Progenitor cell of endocrine pancreas (in vitro differentiated cells): ENCODE measurements at regions not wholly inside any gene's neighbourhood (a gene's known extent, or its start where the extent isn't known, plus 50 kb on each side); places are given as distances from the start of the nearest gene placed in this dataset.

Experiments used
- DNase-seq: peaks from one replicate; pipeline ENCODE4 v3.0.0; 2021; ENCODE audit warnings: low spot score; ENCODE audit not compliant: unreplicated experiment
- H3K27ac Mint-ChIP-seq: 2 replicates; pipeline ENCODE4 v1.8.0; 2021; ENCODE audit warnings: mild to moderate bottlenecking, moderate library complexity, mixed read lengths
- H3K27me3 Mint-ChIP-seq: 2 replicates; pipeline ENCODE4 v1.8.0; 2021; ENCODE audit warnings: mixed read lengths
- H3K36me3 Mint-ChIP-seq: 2 replicates; pipeline ENCODE4 v1.8.0; 2022; ENCODE audit warnings: mixed read lengths; ENCODE audit not compliant: insufficient read depth
- H3K4me1 Mint-ChIP-seq: 2 replicates; pipeline ENCODE4 v1.8.0; 2021; ENCODE audit warnings: low read depth, mixed read lengths
- H3K4me3 Mint-ChIP-seq: 2 replicates; pipeline ENCODE4 v1.8.0; 2021; ENCODE audit warnings: low read depth, mild to moderate bottlenecking, moderate library complexity, mixed read lengths
- H3K9me3 Mint-ChIP-seq: 2 replicates; pipeline ENCODE4 v1.8.0; 2021; ENCODE audit warnings: low read depth, mixed read lengths
- CTCF ChIP-seq: fragments of 200-600 bp; sonication (generic); IDR thresholded peaks from one replicate; pipeline ENCODE4 v1.5.0; 2021; ENCODE audit warnings: antibody characterized with exemption, mild to moderate bottlenecking; ENCODE audit not compliant: unreplicated experiment

DNA sequence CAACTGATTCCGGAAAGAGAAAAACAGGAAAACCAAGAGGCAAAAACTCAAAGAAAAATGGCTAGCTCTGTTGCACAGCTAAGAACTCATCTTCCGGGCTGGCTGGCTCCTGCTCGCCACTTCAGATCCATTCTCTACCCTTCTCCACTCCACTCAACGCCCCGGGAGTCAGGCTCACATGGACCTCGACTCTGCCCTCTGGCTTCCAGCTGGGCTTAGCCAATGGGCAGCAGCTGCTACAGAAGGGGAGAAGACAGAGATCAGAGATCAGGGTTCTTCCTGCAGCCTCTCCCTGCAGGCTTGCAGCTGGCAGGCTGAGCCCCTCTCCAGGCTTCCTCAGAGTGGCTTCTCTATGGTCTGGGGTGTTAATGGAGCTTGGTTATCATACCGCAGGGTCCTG lies 187.5 kb downstream of the MED10 start:
- peaks cover 5% of the 10 kb centered on the region for H3K27me3 Mint-ChIP-seq
- no peak overlapping the region for H3K27ac Mint-ChIP-seq
- peaks cover 24% of the 10 kb centered on the region for H3K4me1 Mint-ChIP-seq
- no peak overlapping the region for H3K4me3 Mint-ChIP-seq
- no peak for DNase-seq
- H3K9me3 Mint-ChIP-seq, result no peaks in the 10 kb centered on the region
- no peak for TF ChIP-seq CTCF
- H3K36me3 Mint-ChIP-seq, result no peaks in the 10 kb centered on the region

DNA sequence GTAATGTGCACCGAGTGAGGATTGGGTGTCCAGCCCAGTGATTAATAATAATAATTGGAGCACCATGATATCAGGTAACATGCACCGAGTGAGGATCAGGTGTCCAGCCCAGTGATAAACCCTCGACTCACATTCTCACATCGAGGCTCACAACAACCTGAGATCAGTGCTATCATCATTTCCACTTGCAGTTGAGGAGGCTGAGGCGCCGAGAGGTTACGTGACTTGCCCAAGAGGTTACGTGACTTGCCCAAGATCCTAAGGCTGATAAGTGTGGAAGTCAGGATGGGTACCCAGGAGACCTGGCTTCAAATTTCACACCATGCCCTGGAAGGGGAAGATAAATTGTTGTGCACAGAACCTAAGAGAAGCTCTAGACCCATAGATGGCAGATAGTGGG lies 189.4 kb downstream of the MED10 start:
- no peak overlapping the region for H3K27ac Mint-ChIP-seq
- no peaks in the 10 kb centered on the region for H3K36me3 Mint-ChIP-seq
- no peaks in the 10 kb centered on the region for H3K9me3 Mint-ChIP-seq
- peaks cover 13% of the 10 kb centered on the region for H3K4me1 Mint-ChIP-seq
- no peak for TF ChIP-seq CTCF
- DNase-seq, result no peak
- H3K27me3 Mint-ChIP-seq, result peaks cover 7% of the 10 kb centered on the region
- no peak overlapping the region for H3K4me3 Mint-ChIP-seq

DNA sequence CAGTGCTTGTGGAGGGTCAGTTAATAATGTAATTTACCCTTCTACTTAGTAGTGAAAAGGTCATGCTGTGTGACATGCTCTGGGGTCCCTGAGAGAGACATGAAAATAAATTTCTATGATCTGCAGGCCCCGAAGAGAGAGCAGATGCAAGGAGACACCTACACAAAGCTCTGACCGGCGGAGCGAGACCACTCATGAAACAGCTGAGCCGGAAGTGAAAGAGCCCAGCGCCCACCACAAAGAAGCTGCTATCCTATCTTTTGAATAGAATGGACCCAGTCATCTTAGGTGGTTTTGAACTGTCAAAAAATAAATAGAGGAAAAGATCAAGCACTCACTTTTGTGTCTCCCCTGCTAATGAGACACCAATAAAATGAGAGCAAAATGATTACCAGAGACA lies 190.0 kb downstream of the MED10 start:
- no peaks in the 10 kb centered on the region for H3K36me3 Mint-ChIP-seq
- no peak overlapping the region for H3K4me3 Mint-ChIP-seq
- no peaks in the 10 kb centered on the region for H3K9me3 Mint-ChIP-seq
- H3K27me3 Mint-ChIP-seq, result peaks cover 7% of the 10 kb centered on the region
- no peak overlapping the region for H3K27ac Mint-ChIP-seq
- peaks cover 9% of the 10 kb centered on the region for H3K4me1 Mint-ChIP-seq
- TF ChIP-seq CTCF, result no peak
- DNase-seq, result no peak

GRCh38 chr5:6187501-6187900 lies 190.8 kb downstream of the MED10 start:
- H3K4me1 Mint-ChIP-seq, result peaks cover 4% of the 10 kb centered on the region
- no peak overlapping the region for H3K4me3 Mint-ChIP-seq
- no peak for TF ChIP-seq CTCF
- no peak for DNase-seq
- peaks cover 7% of the 10 kb centered on the region for H3K27me3 Mint-ChIP-seq
- no peaks in the 10 kb centered on the region for H3K36me3 Mint-ChIP-seq
- no peak overlapping the region for H3K27ac Mint-ChIP-seq
- no peaks in the 10 kb centered on the region for H3K9me3 Mint-ChIP-seq

DNA sequence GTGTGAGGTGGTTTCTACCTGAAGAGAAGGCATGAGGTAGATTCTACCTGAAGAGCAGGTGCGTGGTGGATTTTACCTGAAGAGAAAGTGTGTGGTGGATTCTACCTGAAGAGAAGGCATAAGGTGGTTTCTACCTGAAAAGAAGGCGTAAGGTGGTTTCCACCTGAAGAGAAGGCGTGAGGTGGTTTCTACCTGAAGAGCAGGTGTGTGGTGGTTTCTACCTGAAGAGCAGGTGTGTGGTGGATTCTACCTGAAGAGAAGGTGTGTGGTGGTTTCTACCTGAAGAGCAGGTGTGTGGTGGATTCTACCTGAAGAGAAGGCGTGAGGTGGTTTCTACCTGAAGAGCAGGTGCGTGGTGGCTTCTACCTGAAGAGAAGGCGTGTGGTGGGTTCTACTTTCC lies 192.8 kb downstream of the MED10 start:
- Mint-ChIP-seq H3K27ac (no peak overlapping the region), H3K4me1 (no peaks in the 10 kb centered on the region), H3K27me3 (peaks cover 17% of the 10 kb centered on the region), H3K9me3 (no peaks in the 10 kb centered on the region), H3K4me3 (no peak overlapping the region), H3K36me3 (no peaks in the 10 kb centered on the region)
- TF ChIP-seq CTCF, result no peak
- no peak for DNase-seq
